ENCODE measurements at regions not wholly inside any gene's neighbourhood (a gene's known extent, or its start where the extent isn't known, plus 50 kb on each side); places are given as distances from the start of the nearest gene placed in this dataset.
"Not testable (repeated sequence)": the region's sequence is repeated elsewhere in the genome, so short reads cannot be mapped to it uniquely, and the experiment has no call there.

DNA sequence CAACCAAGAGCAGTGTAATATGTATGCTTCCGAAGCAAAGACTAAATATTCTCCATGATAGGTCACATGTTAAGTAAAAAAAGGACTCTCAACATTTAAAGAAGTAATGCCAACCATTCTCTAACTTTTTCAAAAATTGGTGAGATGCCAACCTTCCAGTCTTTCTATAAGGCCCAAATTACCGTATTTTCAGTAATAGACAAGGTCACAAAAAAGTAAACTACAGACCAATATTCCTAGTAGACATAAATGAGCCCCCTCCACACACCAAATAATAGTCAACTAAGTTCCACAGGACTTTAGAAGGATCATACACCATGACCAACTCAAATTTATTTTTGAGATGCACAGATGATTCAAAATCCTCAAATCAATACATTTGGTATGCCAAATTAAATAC is 867.4 kb downstream of the TMEM121 start:
- no peak for DNase-seq

DNA sequence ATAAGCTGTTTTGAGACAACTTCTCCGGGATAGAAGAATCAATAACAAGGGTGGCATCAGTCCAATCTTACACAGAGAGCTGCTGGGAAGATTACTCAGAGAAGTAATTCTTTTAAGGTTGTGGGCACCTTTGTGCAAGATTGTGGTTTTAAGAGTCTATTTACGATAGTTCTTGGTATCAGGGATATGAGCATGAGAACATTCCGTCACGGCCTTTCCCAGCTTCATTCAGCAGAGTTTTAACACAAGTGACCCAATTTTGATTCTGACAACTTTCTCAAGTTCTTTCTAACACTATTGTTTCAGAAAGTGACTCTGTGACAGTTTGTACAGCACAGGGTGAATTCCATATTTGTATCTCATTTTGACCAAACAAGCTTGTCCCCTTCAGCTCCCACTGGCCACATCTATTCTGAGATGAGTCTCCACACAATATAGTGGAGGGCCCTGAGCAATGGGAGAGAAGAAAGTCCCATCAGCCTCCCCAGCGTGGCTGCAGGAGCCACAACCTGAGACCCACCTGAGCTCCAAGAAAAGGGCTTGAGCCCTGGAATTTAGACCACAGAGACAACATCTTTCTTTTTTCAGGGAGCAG is 869.2 kb downstream of the TMEM121 start:
- DNase-seq = no peak

DNA sequence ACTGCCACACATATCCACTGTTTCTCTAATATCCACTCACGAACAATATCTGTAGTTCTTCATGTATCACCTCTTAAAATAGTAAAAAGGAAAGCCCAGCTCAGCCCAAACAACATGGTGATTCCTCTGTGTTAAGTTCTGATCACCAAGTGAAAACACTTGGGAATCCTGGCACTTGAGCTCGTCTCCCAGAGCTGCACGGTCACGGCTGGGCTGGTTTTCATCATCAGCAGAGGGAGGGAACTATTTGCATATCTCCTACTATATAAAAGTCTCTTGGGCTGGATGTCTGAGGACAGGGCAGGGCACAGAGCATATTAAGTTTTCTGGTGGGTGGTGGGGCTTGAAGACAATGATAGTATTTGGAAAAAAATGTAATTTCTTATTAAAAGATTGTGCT is 870.6 kb downstream of the TMEM121 start:
- no peak for DNase-seq

DNA sequence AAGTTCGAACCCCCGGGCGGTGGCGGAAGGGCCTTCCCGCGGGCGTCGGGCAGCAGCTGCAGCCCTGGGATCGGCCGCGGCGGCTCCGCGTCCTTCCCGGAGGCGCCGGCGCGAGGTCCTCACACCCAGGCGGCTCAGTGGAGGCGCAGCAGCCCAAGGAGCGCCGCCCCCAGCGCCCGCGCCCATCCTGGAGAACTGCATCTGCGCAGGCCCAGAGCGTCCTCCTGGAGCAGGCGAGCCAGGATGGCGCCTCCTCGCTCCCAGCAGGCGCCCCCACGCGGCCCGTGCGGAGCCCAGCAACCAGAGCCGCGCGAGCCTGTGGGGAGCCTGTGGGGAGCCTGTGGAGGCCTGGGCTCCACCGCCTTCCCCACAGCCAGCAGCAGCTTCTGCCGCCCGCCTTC is 872.5 kb downstream of the TMEM121 start:
- not testable (repeated sequence) for DNase-seq

DNA sequence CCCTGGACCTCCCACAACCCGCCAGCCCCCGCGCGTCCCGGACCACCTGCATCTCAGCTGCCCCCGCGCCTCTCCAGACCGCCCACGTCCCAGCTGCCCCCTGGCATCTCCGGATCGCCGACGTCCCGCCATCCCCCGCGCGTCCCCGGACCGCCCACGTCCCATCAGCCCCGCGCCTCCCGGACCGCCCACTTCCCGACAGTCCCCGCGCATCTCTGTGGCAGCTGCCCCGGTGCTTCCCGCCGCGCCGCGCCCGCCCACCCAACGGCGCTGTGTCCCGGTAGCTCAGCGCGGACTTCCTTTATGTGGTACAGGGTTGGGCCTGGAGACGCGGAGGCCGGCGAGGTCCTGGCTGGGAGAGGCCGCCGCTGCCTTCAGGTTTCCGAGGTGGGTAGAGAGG is 874.9 kb downstream of the TMEM121 start:
- DNase-seq = not testable (repeated sequence)

DNA sequence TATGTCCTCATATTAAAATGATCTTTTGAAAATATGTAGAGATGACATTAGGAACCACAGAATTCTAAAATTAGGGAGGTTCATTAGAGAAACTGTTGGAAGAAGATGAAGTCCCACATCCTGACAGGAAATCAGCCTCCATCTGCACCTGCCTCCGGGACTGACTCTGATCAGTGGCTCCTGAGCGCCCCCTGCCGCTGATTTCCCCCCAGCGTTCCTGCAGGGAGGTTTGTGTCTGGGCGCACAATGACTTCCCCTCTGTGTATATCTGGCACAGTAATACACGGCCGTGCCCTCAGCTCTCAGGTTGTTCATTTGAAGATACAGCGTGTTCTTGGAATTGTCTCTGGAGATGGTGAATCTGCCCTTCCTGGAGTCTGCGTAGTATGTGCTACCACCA is 883.8 kb downstream of the TMEM121 start:
- not testable (repeated sequence) for DNase-seq

DNA sequence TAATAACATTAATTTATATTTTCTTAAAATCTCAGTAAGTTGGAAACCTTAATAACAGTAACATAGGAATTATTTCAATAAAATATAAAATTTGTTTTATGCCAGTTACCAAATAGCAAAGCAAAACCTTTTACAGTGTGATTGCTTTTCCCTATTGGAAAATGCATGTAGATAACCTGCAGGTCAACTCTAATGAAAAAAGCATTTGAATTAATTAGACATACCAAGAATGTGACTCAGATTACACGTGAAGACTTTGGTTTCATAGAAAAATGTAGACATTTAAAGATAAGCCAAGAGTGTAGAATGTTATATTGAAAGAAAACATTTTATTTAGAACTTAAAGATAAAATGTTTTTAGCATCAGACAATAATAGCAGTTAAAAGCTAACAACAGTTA is 888.1 kb downstream of the TMEM121 start:
- DNase-seq = no peak

DNA sequence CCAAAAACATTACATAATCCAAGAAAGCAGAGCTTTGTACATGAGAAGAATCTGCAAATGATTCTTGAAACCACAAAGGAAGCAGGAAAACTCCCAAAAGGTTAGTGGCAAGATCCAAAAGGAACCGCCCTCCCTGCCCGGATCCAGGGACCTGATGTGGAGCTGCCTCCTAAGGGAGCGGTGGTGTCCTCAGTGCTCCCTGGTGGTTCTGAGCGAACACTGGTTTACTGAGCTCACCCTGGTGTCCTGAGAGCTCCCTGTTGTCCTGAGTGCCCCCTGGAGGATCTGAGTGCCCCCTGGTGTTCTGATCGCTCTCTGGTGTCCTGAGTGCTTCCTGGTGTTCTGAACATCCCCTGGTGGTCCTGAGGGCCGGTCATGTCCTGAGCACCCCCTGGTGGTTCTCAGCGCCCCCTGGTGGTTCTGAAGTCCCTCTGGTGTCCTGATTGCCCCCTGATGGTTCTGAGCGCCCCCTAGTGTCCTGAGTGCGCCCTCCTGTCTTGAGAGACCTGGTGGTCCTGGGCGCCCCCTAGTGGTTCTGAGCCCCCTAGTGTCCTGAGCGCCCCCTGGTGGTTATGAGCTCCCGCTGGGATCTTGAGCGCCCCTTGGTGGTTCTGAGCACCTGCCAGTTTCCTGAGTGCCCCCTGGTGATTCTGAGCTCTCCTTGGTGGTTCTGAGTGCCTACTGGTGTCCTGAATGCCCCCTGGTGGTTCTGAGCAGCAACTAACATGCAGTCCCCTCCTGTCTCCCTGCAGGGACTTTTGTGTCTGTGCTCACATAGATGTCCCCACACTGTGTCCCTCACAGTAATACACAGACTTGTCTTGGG is 891.1 kb downstream of the TMEM121 start:
- peak; percentile 79 for DNase-seq

DNA sequence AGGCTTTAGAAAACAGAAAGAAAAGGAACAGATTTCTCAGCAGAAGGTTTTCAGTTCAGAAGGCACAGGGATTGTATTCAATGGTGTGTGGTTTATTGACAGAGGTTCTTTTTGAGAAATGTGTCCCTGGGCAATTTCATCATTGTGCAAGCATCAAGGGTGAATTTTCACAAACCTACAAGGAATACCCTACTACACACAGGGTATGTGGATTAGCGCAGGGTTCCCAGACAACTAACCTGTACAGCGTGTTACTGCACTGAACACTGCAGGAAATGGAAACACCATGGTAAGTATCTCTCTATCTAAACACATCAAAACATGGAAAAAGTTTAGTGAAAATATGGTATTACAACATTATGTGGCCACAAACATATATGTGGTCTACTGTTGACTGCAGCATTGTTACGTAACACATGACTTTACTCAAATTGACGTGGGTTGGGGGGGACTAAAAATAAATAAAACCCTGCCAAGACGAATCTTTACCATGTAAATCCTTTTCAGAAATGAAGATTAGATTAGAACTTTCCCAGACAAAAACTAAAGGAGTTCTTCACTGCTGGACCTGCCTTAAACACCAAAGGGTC is 893.1 kb downstream of the TMEM121 start:
- DNase-seq = no peak

DNA sequence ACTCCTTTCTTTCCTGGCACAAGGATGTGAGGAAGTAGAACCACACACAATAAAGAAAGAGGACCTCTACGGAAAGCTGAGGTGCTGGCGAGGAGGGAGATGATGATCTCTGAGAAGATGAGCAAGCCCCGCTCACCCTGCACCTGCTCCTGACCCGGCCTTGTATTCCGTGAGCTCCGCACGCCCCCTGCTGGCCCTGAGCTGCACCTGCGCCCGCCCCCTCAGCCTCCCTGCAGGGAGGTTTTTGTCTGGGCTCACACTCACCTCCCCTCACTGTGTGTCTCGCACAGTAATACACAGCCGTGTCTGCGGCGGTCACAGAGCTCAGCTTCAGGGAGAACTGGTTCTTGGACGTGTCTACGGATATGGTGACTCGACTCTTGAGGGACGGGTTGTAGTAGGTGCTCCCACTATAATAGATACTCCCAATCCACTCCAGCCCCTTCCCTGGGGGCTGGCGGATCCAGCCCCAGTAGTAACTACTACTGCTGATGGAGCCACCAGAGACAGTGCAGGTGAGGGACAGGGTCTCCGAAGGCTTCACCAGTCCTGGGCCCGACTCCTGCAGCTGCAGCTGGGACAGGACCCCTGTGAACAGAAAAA is 895.1 kb downstream of the TMEM121 start:
- DNase-seq = peak; percentile 68

DNA sequence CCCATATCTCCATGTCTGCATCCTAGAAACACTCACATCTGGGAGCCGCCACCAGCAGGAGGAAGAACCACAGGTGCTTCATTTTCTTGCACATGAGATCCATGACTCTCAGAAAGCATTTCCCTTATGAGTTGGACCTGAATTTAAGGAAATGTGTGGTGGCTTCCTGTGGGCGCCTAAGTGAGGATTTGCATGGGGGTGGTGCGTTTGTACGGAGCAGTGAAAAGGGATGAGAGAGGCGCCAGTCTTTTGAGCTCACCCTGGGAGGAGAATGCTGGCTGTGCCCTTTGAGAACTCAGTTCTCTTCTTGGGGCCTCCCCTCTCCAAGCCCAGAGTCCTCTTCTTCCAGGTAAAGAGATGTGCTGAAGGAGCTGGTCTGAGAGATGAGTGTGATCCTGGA is 895.7 kb downstream of the TMEM121 start:
- DNase-seq = no peak

DNA sequence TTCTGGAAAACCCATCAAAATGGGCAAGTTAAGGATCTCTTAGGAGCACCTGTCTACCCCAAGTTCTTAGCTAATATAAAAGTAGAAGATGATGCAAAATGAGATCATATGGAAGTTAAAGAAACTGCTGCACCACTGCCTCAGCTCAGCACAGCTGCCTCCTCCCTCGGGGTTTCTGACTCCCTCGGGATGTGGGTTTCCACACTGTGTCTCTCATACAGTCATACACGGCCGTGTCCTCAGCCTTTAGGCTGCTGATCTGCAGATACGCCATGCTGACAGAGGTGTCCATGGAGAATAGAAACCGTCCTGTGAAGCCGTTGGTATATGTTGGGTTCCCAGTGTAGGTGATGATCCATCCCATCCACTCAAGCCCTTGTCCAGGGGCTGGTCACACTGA is 898.8 kb downstream of the TMEM121 start:
- DNase-seq = not testable (repeated sequence)

DNA sequence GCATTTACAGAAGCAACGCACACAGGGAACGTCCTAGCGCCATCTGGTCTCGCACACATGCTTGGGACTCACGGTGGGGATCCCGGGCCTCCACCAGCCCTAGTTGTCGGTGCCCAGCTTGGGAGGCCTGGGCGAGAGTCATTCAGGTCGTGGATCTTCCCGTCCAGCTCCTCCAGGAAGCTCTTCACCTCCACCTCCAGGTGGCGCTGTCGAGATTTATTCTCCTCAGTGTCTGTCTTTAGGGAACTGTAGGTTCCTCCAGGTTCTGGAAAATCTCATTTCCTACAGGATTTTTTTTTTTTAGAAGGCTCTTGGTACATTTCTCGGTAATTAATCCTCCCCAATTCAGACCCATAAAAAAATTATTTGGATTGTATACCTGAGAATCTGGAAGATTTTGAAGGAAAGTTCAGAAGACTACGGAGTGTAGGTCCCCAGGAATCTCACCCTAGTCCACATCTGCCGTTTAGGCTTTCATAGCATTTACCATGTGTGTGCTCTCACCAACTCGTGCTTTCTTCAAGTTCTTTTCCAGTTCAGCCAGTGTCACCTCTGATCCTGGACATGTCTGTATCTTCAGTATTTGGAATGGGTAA is 910.0 kb downstream of the TMEM121 start:
- DNase-seq = peak; percentile 78

DNA sequence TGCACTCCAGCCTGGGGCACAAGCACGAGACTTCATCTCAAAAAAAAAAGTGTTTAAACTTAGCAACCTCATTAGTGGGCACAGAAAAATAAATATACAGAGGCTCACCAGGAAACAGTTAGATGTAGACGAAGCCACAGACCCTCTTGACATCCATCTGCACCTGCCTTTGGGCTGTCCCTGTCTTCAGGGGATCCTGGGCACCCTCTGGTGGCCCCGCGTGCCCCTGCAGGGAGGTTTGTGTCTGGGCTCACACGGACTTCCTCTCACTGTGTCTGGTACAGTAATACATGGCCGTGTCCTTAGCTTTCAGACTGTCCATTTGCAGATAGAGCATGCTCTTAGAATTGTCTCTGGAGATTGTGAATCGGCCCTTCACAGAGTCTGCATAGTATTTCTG is 916.5 kb downstream of the TMEM121 start:
- no peak for DNase-seq

DNA sequence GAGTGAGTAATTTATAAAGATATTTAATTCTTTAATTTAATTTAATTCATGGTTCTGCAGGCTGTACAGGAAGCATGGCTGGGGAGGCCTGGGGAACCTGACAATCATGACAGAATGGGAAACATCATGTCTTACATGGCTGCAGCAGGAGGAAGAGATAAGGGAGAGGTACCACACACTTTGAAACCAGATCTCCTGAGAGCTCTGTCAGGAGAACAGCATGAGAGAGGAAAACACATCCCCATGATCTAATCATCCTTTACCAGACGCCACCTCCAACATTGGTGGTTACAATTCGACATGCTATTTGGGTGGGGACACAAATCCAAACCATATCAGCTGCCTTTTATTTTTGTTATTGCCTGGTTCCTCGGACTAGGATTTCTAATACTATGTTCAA is 928.6 kb downstream of the TMEM121 start:
- no peak for DNase-seq

DNA sequence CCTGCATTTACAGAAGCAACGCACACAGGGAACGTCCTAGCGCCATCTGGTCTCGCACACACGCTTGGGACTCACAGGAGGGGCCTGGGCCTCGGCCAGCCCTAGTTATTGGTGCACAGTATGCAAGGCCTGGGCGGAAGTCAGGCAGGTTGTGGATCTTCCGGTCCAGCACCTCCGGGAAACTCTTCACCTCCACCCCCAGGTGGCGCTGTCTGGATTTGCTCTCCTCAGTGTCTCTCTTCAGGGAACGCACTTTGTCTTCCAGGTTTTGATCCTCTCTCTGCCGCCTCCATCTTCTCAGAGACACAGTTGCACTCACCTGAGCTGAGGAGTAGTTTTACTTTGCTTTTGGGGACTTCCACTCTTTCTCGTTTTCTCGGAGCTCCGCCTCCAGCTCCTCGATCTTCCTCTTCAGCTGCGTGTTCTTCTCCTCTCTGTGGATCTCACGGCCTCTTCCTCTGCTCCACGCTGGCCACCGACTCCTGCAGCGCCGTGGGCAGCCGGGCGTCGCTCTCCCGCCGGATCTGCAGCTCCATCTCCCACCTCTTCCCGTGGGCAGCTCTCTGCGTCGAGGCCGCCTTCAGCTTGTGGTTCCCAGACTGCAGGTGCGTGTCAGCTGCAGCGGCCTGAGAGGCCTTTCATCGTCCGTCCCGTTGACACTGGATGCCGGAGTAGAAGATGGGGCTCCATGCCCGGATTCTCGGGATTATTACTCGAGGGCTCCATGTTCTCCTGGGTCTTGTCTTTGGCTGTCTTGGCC is 933.8 kb downstream of the TMEM121 start:
- peak; percentile 58 for DNase-seq

DNA sequence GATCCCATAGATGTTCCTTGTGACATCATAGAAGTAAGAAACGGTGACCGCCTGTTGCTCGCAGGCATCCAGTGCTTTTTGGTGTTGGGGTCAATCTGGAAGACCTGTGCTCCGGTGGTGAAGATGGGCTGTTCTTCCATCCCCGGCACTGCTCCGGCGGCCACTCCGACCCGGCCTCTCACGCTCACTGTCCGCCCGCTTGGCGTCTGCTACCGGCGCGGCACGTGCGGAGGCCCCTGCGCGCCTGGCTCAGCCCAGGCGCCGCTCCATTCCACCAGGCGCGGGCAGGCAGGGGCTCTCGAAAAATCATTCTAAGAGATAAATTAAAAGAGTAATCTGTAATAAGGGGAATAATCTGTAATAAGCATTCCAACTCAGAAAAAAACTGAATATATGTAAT is 934.5 kb downstream of the TMEM121 start:
- no peak for DNase-seq

DNA sequence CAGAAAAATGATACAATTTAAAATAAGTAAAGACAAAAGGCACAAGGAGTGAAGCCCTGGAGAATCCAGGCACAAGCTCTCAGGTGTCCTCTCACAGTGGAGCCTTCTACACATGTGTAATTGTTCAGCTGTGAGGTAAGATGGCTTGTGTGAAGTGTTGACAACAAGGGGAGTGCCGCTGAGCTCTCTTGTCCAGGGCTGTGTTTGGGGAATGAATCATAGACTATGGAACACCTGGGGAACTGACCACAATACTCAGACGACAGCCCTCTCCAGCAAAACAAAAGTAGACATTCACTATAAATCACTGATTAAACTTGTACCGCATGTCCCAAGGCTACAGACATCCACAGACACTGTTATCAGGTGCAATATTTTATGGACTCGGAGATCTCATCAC is 940.1 kb downstream of the TMEM121 start:
- not testable (repeated sequence) for DNase-seq

DNA sequence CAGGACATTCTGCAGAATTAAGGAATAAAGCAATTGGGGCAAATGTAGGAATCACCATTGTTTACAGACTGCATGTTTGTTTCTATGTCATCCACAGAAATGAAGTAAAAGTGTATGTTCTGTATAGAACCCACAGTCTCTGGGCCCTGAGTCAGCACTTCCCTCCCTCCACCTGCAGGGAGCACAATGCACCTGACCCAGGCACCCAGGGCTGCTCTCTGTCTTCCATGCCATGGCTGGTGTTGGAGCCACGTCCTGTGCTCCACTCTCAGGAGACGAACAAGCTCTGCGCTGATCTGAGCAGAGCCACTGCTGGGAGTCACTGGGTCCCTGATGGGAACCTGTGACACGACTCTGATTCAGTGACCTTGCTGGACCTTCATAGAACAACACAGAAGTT is 942.5 kb downstream of the TMEM121 start:
- DNase-seq = not testable (repeated sequence)

DNA sequence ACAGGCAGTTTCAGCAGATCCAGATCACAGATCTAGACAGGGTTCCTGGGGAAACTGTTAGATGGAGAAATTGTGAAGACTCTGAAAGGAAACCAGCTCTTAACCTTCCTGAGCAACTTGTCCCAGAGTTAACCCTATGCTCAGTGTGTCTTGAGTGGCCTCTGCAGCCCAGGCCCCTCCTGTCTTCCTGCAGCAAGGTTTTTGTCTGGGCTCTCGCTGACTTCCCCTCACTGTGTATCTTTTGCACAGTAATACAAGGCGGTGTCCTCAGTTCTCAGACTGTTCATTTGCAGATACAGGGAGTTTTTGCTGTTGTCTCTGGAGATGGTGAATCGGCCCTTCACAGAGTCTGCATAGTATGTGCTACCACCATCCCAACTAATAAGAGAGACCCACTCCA is 943.6 kb downstream of the TMEM121 start:
- DNase-seq = not testable (repeated sequence)

DNA sequence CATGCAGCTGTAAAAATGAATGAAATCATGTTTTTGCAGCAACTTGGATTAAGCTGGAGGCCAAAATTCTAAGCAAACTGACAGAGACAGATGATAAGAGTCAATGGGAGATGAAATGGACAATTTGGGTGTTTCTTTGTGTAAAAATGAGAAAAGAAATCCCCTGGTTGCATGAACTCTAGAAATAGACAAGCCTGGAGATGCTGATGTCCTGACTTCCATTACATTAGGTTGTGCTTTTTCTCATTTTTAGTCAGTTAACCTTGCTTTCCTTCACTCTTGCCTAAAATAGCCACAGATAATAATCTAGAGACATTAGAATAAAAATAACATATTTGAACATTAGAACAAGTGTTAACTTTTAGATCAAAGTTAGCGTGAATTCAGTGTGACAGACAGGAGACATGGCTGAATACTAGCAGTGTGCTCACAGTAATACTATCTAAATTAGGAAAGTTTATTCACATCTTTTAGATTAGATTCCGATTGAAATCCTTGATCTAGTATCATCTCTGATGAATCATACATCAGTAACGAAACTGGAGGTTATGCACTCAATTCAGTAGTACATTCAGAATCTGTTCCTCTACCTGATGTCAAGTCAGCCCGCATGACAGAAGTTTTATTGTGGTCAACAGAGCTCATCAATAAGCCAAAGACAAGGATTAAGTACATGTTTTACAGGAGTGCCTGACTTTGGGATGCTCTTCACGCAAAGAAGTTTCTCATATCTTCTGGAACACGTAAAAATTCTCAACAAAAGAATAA is 948.1 kb downstream of the TMEM121 start:
- not testable (repeated sequence) for DNase-seq

DNA sequence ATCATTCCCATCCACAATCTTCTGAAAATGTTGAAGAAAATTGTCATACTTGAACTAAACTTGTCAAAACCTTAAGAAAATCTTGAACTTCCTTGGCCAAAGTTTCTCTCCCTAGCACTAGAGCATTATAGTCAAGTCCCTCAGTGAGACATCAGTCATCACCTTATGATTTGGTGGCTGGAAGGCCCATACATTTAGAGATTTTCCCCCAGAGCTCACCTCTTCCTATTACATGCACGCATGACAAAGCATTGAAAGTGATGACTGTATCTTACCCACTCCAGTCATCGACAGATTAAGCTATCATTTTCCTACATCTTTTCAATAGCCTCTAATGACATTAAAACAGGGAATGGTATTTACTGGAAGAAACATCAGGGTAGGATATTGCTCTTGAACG is 948.8 kb downstream of the TMEM121 start:
- not testable (repeated sequence) for DNase-seq

Measured in effector CD8-positive, alpha-beta T cell (primary cell).